WTC11 (cell line): ENCODE measurements at regions not wholly inside any gene's neighbourhood (a gene's known extent, or its start where the extent isn't known, plus 50 kb on each side); places are given as distances from the start of the nearest gene placed in this dataset.

Experiments used
- ATAC-seq: fragments of 200-7000 bp; cut with Tn5 transposase; 2 replicates; pipeline ENCODE4 v1.10.0; 2021; ENCODE audit warnings: mild to moderate bottlenecking, moderate library complexity
- CTCF ChIA-PET: fragments of 300-600 bp; sonication (Branson Sonifier 250); formaldehyde crosslinking; loops from one replicate; lab custom pipeline; 2021; ENCODE audit warnings: antibody characterized with exemption; lab: Charles Lee
- POLR2A ChIA-PET: fragments of 350-600 bp; sonication (Branson Sonifier 250); formaldehyde crosslinking; loops from one replicate; lab custom pipeline; 2021; ENCODE audit warnings: antibody characterized with exemption; lab: Charles Lee
- DNase-seq: peaks from one replicate; pipeline ENCODE4 v3.0.0; 2021; ENCODE audit warnings: low spot score
- H3K27ac Mint-ChIP-seq: 2 replicates; pipeline ENCODE4 v1.8.0; 2021; ENCODE audit warnings: mixed read lengths
- H3K27me3 Mint-ChIP-seq: 2 replicates; pipeline ENCODE4 v1.8.0; 2021; ENCODE audit warnings: low read depth, mild to moderate bottlenecking, moderate library complexity, mixed read lengths
- H3K36me3 Mint-ChIP-seq: 2 replicates; pipeline ENCODE4 v1.8.0; 2021; ENCODE audit warnings: mixed read lengths
- H3K4me1 Mint-ChIP-seq: 2 replicates; pipeline ENCODE4 v1.8.0; 2022; ENCODE audit warnings: mixed read lengths
- H3K4me3 Mint-ChIP-seq: 2 replicates; pipeline ENCODE4 v1.8.0; 2021; ENCODE audit warnings: mild to moderate bottlenecking, moderate library complexity, mixed read lengths
- H3K9me3 Mint-ChIP-seq: 2 replicates; pipeline ENCODE4 v1.8.0; 2021; ENCODE audit warnings: mixed read lengths
- ARID4B ChIP-seq: sonication (generic); formaldehyde crosslinking; IDR thresholded peaks from 2 replicates; pipeline ENCODE4 v1.8.0; 2023; ENCODE audit warnings: missing genetic modification reagents, mild to moderate bottlenecking, borderline replicate concordance
- E2F5 ChIP-seq: sonication (generic); formaldehyde crosslinking; IDR thresholded peaks from 2 replicates; pipeline ENCODE4 v1.8.1; 2022; ENCODE audit warnings: mild to moderate bottlenecking, moderate library complexity, missing genetic modification reagents
- ERG ChIP-seq: fragments of 250-450 bp; sonication (Bioruptor Pico); IDR thresholded peaks from 2 replicates; pipeline ENCODE4 v1.8.0; 2021; ENCODE audit warnings: mild to moderate bottlenecking
- GABPB1 ChIP-seq: sonication (generic); formaldehyde crosslinking; IDR thresholded peaks from 2 replicates; pipeline ENCODE4 v1.8.1; 2023; ENCODE audit warnings: mild to moderate bottlenecking, missing genetic modification reagents
- MYBL2 ChIP-seq: sonication (generic); formaldehyde crosslinking; IDR thresholded peaks from 2 replicates; pipeline ENCODE4 v1.8.1; 2023; ENCODE audit warnings: mild to moderate bottlenecking, moderate library complexity, missing genetic modification reagents
- NFATC4 ChIP-seq: fragments of 250-450 bp; sonication (Bioruptor Pico); IDR thresholded peaks from 2 replicates; pipeline ENCODE4 v1.9.0; 2021; ENCODE audit warnings: mild to moderate bottlenecking
- PRRX2 ChIP-seq: fragments of 250-450 bp; sonication (Bioruptor Pico); IDR thresholded peaks from 2 replicates; pipeline ENCODE4 v1.8.0; 2021; ENCODE audit warnings: mild to moderate bottlenecking
- ZBTB43 ChIP-seq: sonication (generic); formaldehyde crosslinking; IDR thresholded peaks from 2 replicates; pipeline ENCODE4 v1.8.1; 2023; ENCODE audit warnings: mild to moderate bottlenecking, missing genetic modification reagents
- ZNF263 ChIP-seq: sonication (generic); formaldehyde crosslinking; IDR thresholded peaks from 2 replicates; pipeline ENCODE4 v1.8.1; 2022; ENCODE audit warnings: low read depth, mild to moderate bottlenecking, moderate library complexity, missing genetic modification reagents
- ZNF425 ChIP-seq: fragments of 250-450 bp; sonication (Bioruptor Pico); conservative IDR thresholded peaks from 2 replicates; pipeline ENCODE4 v1.9.0; 2021; ENCODE audit warnings: mild to moderate bottlenecking
- TF ChIP-seq, protein P1 (sequence below): fragments of 250-450 bp; sonication (Bioruptor Pico); IDR thresholded peaks from 2 replicates; pipeline ENCODE4 v2.1.2; 2022; ENCODE audit warnings: mild to moderate bottlenecking, moderate library complexity
- TF ChIP-seq, protein P2 (sequence below): sonication (generic); formaldehyde crosslinking; IDR thresholded peaks from 2 replicates; pipeline ENCODE4 v1.8.1; 2023; ENCODE audit warnings: mild to moderate bottlenecking, missing genetic modification reagents, borderline replicate concordance

GRCh38 chr11:16512198-16512898, 156.0 kb upstream of the SOX6 start (continued):
- TF ChIP-seq ZNF425 (CRISPR knock-in tag) (no peak), GABPB1 (CRISPR knock-in tag) (no peak), PRRX2 (no peak), ARID4B (CRISPR knock-in tag) (no peak), NFATC4 (CRISPR knock-in tag) (no peak), ZBTB43 (CRISPR knock-in tag) (no peak)
- TF ChIP-seq, protein P1, sequence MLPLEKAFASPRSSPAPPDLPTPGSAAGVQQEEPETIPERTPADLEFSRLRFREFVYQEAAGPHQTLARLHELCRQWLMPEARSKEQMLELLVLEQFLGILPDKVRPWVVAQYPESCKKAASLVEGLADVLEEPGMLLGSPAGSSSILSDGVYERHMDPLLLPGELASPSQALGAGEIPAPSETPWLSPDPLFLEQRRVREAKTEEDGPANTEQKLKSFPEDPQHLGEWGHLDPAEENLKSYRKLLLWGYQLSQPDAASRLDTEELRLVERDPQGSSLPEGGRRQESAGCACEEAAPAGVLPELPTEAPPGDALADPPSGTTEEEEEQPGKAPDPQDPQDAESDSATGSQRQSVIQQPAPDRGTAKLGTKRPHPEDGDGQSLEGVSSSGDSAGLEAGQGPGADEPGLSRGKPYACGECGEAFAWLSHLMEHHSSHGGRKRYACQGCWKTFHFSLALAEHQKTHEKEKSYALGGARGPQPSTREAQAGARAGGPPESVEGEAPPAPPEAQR = no peak
- TF ChIP-seq, protein P2, sequence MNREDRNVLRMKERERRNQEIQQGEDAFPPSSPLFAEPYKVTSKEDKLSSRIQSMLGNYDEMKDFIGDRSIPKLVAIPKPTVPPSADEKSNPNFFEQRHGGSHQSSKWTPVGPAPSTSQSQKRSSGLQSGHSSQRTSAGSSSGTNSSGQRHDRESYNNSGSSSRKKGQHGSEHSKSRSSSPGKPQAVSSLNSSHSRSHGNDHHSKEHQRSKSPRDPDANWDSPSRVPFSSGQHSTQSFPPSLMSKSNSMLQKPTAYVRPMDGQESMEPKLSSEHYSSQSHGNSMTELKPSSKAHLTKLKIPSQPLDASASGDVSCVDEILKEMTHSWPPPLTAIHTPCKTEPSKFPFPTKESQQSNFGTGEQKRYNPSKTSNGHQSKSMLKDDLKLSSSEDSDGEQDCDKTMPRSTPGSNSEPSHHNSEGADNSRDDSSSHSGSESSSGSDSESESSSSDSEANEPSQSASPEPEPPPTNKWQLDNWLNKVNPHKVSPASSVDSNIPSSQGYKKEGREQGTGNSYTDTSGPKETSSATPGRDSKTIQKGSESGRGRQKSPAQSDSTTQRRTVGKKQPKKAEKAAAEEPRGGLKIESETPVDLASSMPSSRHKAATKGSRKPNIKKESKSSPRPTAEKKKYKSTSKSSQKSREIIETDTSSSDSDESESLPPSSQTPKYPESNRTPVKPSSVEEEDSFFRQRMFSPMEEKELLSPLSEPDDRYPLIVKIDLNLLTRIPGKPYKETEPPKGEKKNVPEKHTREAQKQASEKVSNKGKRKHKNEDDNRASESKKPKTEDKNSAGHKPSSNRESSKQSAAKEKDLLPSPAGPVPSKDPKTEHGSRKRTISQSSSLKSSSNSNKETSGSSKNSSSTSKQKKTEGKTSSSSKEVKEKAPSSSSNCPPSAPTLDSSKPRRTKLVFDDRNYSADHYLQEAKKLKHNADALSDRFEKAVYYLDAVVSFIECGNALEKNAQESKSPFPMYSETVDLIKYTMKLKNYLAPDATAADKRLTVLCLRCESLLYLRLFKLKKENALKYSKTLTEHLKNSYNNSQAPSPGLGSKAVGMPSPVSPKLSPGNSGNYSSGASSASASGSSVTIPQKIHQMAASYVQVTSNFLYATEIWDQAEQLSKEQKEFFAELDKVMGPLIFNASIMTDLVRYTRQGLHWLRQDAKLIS (CRISPR knock-in tag) = no peak

- DNase-seq (no peak), ATAC-seq (no peak)
- Mint-ChIP-seq H3K27ac (no peak overlapping the region), H3K4me1 (no peaks in the 10 kb centered on the region), H3K36me3 (peaks cover 3% of the 10 kb centered on the region; the same call in 1 of the 2 replicates), H3K9me3 (peaks cover 10% of the 10 kb centered on the region), H3K27me3 (peaks cover 53% of the 10 kb centered on the region), H3K4me3 (no peak overlapping the region)
- TF ChIP-seq ZNF263 (CRISPR knock-in tag) = no peak
- no peak for TF ChIP-seq MYBL2 (CRISPR knock-in tag)
- no peak for TF ChIP-seq ERG (CRISPR knock-in tag)
- no peak for TF ChIP-seq E2F5 (CRISPR knock-in tag)
- ChIA-PET POLR2A (no interaction called here), CTCF (interaction anchor here (1.2 kb wide), 1 partner anchor 102 kb away, joined by 4 read pairs; no protein-coding TSS in a partner anchor)
Measured at GRCh38 chr11:16511116-16512114, 155.1 kb upstream of the SOX6 start.
